HCT116 (cell line): ENCODE measurements at regions not wholly inside any gene's neighbourhood (a gene's known extent, or its start where the extent isn't known, plus 50 kb on each side); places are given as distances from the start of the nearest gene placed in this dataset.

Source experiments
- ATAC-seq: fragments of 200-7000 bp; cut with Tn5 transposase; 2 replicates; pipeline ENCODE4 v1.9.1; 2020; ENCODE audit warnings: mild to moderate bottlenecking, moderate library complexity
- BruUV-seq: library from RNA; stranded (reverse); fragments of 400-500 nt; replicated peaks from 2 replicates; lab custom pipeline; 2021; lab: Mats Ljungman, UMichigan
- CTCF ChIA-PET: fragments of 300-600 bp; sonication (Branson Sonifier 250); formaldehyde crosslinking; loops from one replicate; lab custom pipeline; 2021; ENCODE audit warnings: antibody characterized with exemption; lab: Charles Lee
- POLR2A ChIA-PET: fragments of 300-600, 350-600 bp; sonication (Branson Sonifier 250); formaldehyde crosslinking; loops from one replicate; lab custom pipeline; 2021; ENCODE audit warnings: antibody characterized with exemption; lab: Charles Lee
- RAD21 ChIA-PET, 2 experiments: fragments of 300-600 bp; sonication (Branson Sonifier 250); formaldehyde crosslinking; loops; one replicate each; lab custom pipeline; 2023; ENCODE audit warnings: low total read pairs in 2 of 2; ENCODE audit not compliant: uncharacterized antibody in 2 of 2, unreplicated experiment in 2 of 2, low non-redundant PET in 1 of 2; lab: Charles Lee
- DNase-seq: peaks from one replicate; pipeline ENCODE4 v3.0.0-alpha.2; 2010; ENCODE audit warnings: low read depth, low spot score
- H2AFZ ChIP-seq: fragments of 200-600 bp; shearing (Covaris generic), sonication (generic); 2 replicates; pipeline ENCODE4 v1.6.1; 2017; ENCODE audit warnings: low read depth, mixed run types, mixed read lengths, antibody characterized with exemption, low read length; ENCODE audit not compliant: poor library complexity, severe bottlenecking
- H3K27ac ChIP-seq: 2 replicates; pipeline ENCODE4 v1.5.1; 2012; ENCODE audit warnings: low read depth, low read length
- H3K27me3 ChIP-seq: fragments of 200-600 bp; sonication (generic); 2 replicates; pipeline ENCODE4 v1.6.1; 2016; ENCODE audit warnings: mixed run types, low read length, mixed read lengths; ENCODE audit not compliant: insufficient read depth
- H3K36me3 ChIP-seq, 2 experiments: fragments of 200-500 bp in 1 of 2; fragments of 200-600 bp in 1 of 2; sonication (Bioruptor generic) in 1 of 2; sonication (generic) in 1 of 2; 2 replicates each; pipeline versions ENCODE4 v1.5.1 to v1.6.1; 2014 to 2016; ENCODE audit warnings: low read length in 2 of 2, inconsistent platforms in 1 of 2, mixed read lengths in 1 of 2, mixed run types in 1 of 2; ENCODE audit not compliant: insufficient read depth in 2 of 2, control insufficient read depth in 1 of 2
- H3K4me1 ChIP-seq, 2 experiments: fragments of 200-600 bp in 1 of 2; sonication (generic) in 1 of 2; 2 replicates each; pipeline versions ENCODE4 v1.5.1 to v1.6.1; 2012 to 2017; ENCODE audit warnings: low read length in 2 of 2, inconsistent platforms in 1 of 2, mild to moderate bottlenecking in 1 of 2, mixed read lengths in 1 of 2, mixed run types in 1 of 2, moderate library complexity in 1 of 2; ENCODE audit not compliant: insufficient read depth in 2 of 2, control insufficient read depth in 1 of 2
- H3K4me2 ChIP-seq: fragments of 200-600 bp; sonication (generic); 2 replicates; pipeline ENCODE4 v1.6.1; 2017; ENCODE audit warnings: mixed run types, low read length, mixed read lengths
- H3K4me3 ChIP-seq, 2 experiments: fragments of 200-600 bp in 1 of 2; sonication (generic) in 1 of 2; replicated peaks in 1 of 2; 2 replicates each; pipeline ENCODE4 v1.5.1; 2011 to 2016; ENCODE audit warnings: low read length in 2 of 2, control low read depth in 1 of 2, low read depth in 1 of 2, mild to moderate bottlenecking in 1 of 2, mixed read lengths in 1 of 2, mixed run types in 1 of 2
- H3K79me2 ChIP-seq: fragments of 200-600 bp; sonication (generic); 2 replicates; pipeline ENCODE4 v1.6.1; 2017; ENCODE audit warnings: mild to moderate bottlenecking, mixed run types, low read length, moderate library complexity, mixed read lengths; ENCODE audit not compliant: insufficient read depth
- H3K9ac ChIP-seq: fragments of 200-600 bp; sonication (generic); 2 replicates; pipeline ENCODE4 v1.6.1; 2016; ENCODE audit warnings: low read length, mixed read lengths
- H3K9me2 ChIP-seq: fragments of 200-600 bp; sonication (generic), shearing (Covaris generic); 2 replicates; pipeline ENCODE4 v1.6.1; 2017; ENCODE audit warnings: mixed run types, mild to moderate bottlenecking, moderate library complexity; ENCODE audit not compliant: insufficient read depth
- H3K9me3 ChIP-seq, 2 experiments: fragments of 200-500 bp in 1 of 2; fragments of 200-600 bp in 1 of 2; sonication (Bioruptor generic) in 1 of 2; sonication (generic) in 1 of 2; 2 replicates each; pipeline ENCODE4 v1.6.1; 2014 to 2017; ENCODE audit warnings: low read length in 2 of 2, mixed read lengths in 2 of 2, inconsistent platforms in 1 of 2, low read depth in 1 of 2, mild to moderate bottlenecking in 1 of 2, mixed run types in 1 of 2, moderate library complexity in 1 of 2; ENCODE audit not compliant: control insufficient read depth in 1 of 2, insufficient read depth in 1 of 2
- H4K20me1 ChIP-seq: fragments of 200-600 bp; sonication (generic), shearing (Covaris generic); 2 replicates; pipeline ENCODE4 v1.6.1; 2017; ENCODE audit warnings: mixed run types, mild to moderate bottlenecking, moderate library complexity; ENCODE audit not compliant: insufficient read depth
- CBX3 ChIP-seq: IDR thresholded peaks from 2 replicates; pipeline ENCODE4 v1.6.1; 2012; ENCODE audit warnings: low read depth
- EGR1 ChIP-seq: IDR thresholded peaks from 2 replicates; pipeline ENCODE4 v1.6.1; 2012; ENCODE audit warnings: low read depth
- EZH2 ChIP-seq: fragments of 200-600 bp; sonication (generic); IDR thresholded peaks from 2 replicates; pipeline ENCODE4 v1.6.1; 2017; ENCODE audit warnings: antibody characterized with exemption, mixed run types
- EZH2phosphoT487 ChIP-seq: fragments of 200-600 bp; IDR thresholded peaks from 2 replicates; pipeline ENCODE4 v1.6.1; 2018; ENCODE audit warnings: antibody characterized with exemption, borderline replicate concordance
- FOSL1 ChIP-seq: IDR thresholded peaks from 2 replicates; pipeline ENCODE4 v1.6.1; 2012; ENCODE audit warnings: low read depth
- POLR2A ChIP-seq: IDR thresholded peaks from 2 replicates; pipeline ENCODE4 v1.7.0; 2011; ENCODE audit warnings: borderline replicate concordance; ENCODE audit not compliant: insufficient read depth, insufficient read length; ENCODE audit errors: extremely low read depth
- RAD21 ChIP-seq: IDR thresholded peaks from 2 replicates; pipeline ENCODE4 v1.6.1; 2012; ENCODE audit warnings: low read depth, mild to moderate bottlenecking
- SIN3A ChIP-seq: IDR thresholded peaks from 2 replicates; pipeline ENCODE4 v1.6.1; 2012; ENCODE audit warnings: low read depth
- SRF ChIP-seq: IDR thresholded peaks from 2 replicates; pipeline ENCODE4 v1.6.1; 2012; ENCODE audit warnings: low read depth
- TCF7L2 ChIP-seq: IDR thresholded peaks from 2 replicates; pipeline ENCODE4 v1.7.0; 2011; ENCODE audit warnings: borderline replicate concordance, inconsistent platforms; ENCODE audit not compliant: insufficient read depth, insufficient read length; ENCODE audit errors: extremely low read depth
- YY1 ChIP-seq: IDR thresholded peaks from 2 replicates; pipeline ENCODE4 v1.6.1; 2011; ENCODE audit warnings: low read length, low read depth, moderate library complexity, mild to moderate bottlenecking; ENCODE audit not compliant: insufficient replicate concordance; ENCODE audit errors: extremely low read depth
- ZFX ChIP-seq: fragments of 450-650 bp; IDR thresholded peaks from 2 replicates; pipeline ENCODE4 v1.6.1; 2017
- ZNF274 ChIP-seq: fragments of 200-500 bp; sonication (Bioruptor generic); IDR thresholded peaks from 2 replicates; pipeline ENCODE4 v1.6.1; 2014; ENCODE audit warnings: mild to moderate bottlenecking, low read depth, low read length, inconsistent platforms
- intact Hi-C: fragments of 100-400 bp; cut with micrococcal nuclease; formaldehyde crosslinking; loops from 2 replicates; pipeline ENCODE4 v1.10.0; 2022
- TF ChIP-seq, protein P1 (sequence below), 3 experiments: fragments of 200-600 bp in 1 of 3; sonication (generic) in 1 of 3; IDR thresholded peaks in 2 of 3; conservative IDR thresholded peaks in 1 of 3; 2 replicates each; pipeline ENCODE4 v1.5.1; 2012 to 2017; ENCODE audit warnings: low read depth in 2 of 3, low read length in 2 of 3, antibody characterized with exemption in 1 of 3, borderline replicate concordance in 1 of 3, control low read depth in 1 of 3, mild to moderate bottlenecking in 1 of 3, mixed read lengths in 1 of 3, mixed run types in 1 of 3, moderate library complexity in 1 of 3; ENCODE audit not compliant: insufficient read depth in 1 of 3
- TF ChIP-seq, protein P2 (sequence below): IDR thresholded peaks from 2 replicates; pipeline ENCODE4 v1.6.1; 2012

DNA sequence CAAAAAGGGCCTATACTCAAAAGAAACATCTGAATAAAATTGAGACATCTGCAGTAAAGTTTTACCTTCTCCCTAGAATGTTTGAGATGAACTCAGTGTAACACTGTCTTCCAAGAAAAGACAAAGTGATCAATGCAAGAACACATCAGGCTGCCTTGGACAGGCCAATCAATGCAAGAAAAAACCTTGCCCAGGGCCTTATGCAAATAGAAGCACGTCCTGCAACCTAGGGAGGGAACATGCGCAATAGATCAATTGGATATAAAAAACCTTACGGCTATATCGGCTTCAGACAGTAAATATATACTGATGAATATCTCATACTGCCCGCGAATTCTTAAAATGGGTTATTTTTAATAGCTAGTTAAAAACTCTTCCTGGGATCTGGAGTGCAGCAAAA lies 66.4 kb upstream of the POU5F2 start:
- no TSS peak for BruUV-seq
- Histone ChIP-seq H2AFZ (no peak overlapping the region), H3K27ac (no peak overlapping the region), H3K4me1 (peaks cover 0 to 4% of the 10 kb centered on the region in 2 experiments; a peak in 1 of 4 replicates), H3K9me3 (no peaks in the 10 kb centered on the region), H3K4me2 (no peak overlapping the region), H3K4me3 (no peak overlapping the region), H3K79me2 (no peaks in the 10 kb centered on the region), H3K36me3 (no peaks in the 10 kb centered on the region), H3K9ac (no peak overlapping the region), H3K9me2 (no peaks in the 10 kb centered on the region), H3K27me3 (no peaks in the 10 kb centered on the region), H4K20me1 (no peaks in the 10 kb centered on the region)
- RAD21 ChIA-PET, result no interaction called here
- DNase-seq (no peak), ATAC-seq (no peak)
- TF ChIP-seq SIN3A (no peak), SRF (no peak), ZFX (no peak), CBX3 (no peak), POLR2A (no peak), TCF7L2 (no peak), EZH2phosphoT487 (no peak), EGR1 (no peak), FOSL1 (no peak), YY1 (no peak), ZNF274 (no peak), EZH2 (no peak), RAD21 (no peak)
- TF ChIP-seq, protein P1, sequence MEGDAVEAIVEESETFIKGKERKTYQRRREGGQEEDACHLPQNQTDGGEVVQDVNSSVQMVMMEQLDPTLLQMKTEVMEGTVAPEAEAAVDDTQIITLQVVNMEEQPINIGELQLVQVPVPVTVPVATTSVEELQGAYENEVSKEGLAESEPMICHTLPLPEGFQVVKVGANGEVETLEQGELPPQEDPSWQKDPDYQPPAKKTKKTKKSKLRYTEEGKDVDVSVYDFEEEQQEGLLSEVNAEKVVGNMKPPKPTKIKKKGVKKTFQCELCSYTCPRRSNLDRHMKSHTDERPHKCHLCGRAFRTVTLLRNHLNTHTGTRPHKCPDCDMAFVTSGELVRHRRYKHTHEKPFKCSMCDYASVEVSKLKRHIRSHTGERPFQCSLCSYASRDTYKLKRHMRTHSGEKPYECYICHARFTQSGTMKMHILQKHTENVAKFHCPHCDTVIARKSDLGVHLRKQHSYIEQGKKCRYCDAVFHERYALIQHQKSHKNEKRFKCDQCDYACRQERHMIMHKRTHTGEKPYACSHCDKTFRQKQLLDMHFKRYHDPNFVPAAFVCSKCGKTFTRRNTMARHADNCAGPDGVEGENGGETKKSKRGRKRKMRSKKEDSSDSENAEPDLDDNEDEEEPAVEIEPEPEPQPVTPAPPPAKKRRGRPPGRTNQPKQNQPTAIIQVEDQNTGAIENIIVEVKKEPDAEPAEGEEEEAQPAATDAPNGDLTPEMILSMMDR (IDR thresholded peaks at IDR 0.05 in 2 of 3, conservative IDR thresholded peaks at IDR 0.05 in 1 of 3; ENCODE audit: borderline replicate concordance in 1 of 3, insufficient read depth in 1 of 3, low read depth in 2 of 3, low read length in 2 of 3), result no peak
- TF ChIP-seq, protein P2, sequence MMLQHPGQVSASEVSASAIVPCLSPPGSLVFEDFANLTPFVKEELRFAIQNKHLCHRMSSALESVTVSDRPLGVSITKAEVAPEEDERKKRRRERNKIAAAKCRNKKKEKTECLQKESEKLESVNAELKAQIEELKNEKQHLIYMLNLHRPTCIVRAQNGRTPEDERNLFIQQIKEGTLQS, result no peak
- POLR2A ChIA-PET, result no interaction called here
- intact Hi-C loops, result loop anchor here (10.0 kb wide), 3 partner anchors 883 to 1503 kb away; no protein-coding TSS in a partner anchor
- CTCF ChIA-PET, result no interaction called here
